Activated T-helper 17 cell treated with anti-CD3 and anti-CD28 coated beads, Interleukin-2, amount 50 U/mL, for 72 hours (primary cell): ENCODE measurements at regions not wholly inside any gene's neighbourhood (a gene's known extent, or its start where the extent isn't known, plus 50 kb on each side); places are given as distances from the start of the nearest gene placed in this dataset.

Experiments
- ATAC-seq: fragments of 150-1000 bp; cut with Tn5 transposase; replicated peaks from 2 replicates; pipeline ENCODE4 v1.10.0; 2021; ENCODE audit warnings: mild to moderate bottlenecking, moderate library complexity
- H3K27ac Mint-ChIP-seq: one replicate; pipeline ENCODE4 v1.8.0; 2022; ENCODE audit warnings: mixed read lengths
- H3K27me3 Mint-ChIP-seq: one replicate; pipeline ENCODE4 v1.8.0; 2022; ENCODE audit warnings: mixed read lengths
- H3K36me3 Mint-ChIP-seq: one replicate; pipeline ENCODE4 v1.8.0; 2022; ENCODE audit warnings: low read depth, mild to moderate bottlenecking, mixed read lengths
- H3K4me1 Mint-ChIP-seq: one replicate; pipeline ENCODE4 v1.8.0; 2022; ENCODE audit warnings: mixed read lengths
- H3K4me3 Mint-ChIP-seq: one replicate; pipeline ENCODE4 v1.8.0; 2022; ENCODE audit warnings: mild to moderate bottlenecking, mixed read lengths
- H3K9me3 Mint-ChIP-seq: one replicate; pipeline ENCODE4 v1.8.0; 2022; ENCODE audit warnings: mixed read lengths

DNA sequence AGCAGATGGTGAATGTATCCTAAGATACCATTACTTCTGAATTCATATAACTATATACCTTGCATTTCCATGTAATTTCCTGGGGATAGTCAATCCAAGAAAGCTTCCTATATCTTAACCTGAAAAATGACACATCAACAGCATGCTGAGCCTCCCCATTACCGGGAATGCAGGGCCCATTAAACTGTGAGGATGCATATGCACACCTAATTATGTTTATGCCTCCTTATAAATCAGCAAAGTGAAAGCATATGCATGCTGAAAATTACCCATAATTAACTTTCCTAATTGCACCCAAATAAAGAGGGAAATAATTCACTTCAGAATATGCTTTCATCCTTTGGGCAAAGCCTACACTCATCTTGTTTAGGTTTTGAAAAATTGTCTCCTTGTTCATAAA, 663.0 kb downstream of the KCNA4 start:
- Mint-ChIP-seq H3K4me3 (no peak overlapping the region), H3K27me3 (no peaks in the 10 kb centered on the region), H3K9me3 (no peaks in the 10 kb centered on the region), H3K4me1 (no peaks in the 10 kb centered on the region), H3K36me3 (no peaks in the 10 kb centered on the region), H3K27ac (no peak overlapping the region)
- no peak for ATAC-seq

DNA sequence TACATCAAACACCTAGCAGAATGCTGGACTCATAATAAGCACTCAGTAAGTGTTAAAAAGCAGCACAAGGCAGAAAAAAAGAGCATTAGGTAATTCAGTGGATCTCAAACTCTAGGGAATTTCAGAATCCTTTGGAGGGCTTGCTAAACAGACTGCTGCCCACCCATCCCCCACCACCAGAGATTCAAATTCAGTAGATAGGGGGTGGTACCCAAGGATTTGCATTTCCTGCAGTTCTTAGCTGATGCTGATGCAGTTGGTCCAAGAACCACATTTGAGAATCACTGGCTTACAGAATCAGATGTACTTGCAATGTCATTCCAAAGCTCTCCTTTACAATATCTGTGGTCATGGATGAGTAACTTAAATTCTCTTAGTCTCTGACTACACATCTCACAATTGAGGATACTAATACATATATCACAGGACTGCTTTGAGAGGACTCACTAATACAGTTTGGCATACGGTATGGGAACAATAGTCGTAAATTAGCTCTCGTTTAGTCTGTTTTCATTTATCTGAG, 664.5 kb downstream of the KCNA4 start:
- Mint-ChIP-seq H3K36me3 (no peaks in the 10 kb centered on the region), H3K4me1 (no peaks in the 10 kb centered on the region), H3K27ac (no peak overlapping the region), H3K4me3 (no peak overlapping the region), H3K9me3 (no peaks in the 10 kb centered on the region), H3K27me3 (no peaks in the 10 kb centered on the region)
- no peak for ATAC-seq

DNA sequence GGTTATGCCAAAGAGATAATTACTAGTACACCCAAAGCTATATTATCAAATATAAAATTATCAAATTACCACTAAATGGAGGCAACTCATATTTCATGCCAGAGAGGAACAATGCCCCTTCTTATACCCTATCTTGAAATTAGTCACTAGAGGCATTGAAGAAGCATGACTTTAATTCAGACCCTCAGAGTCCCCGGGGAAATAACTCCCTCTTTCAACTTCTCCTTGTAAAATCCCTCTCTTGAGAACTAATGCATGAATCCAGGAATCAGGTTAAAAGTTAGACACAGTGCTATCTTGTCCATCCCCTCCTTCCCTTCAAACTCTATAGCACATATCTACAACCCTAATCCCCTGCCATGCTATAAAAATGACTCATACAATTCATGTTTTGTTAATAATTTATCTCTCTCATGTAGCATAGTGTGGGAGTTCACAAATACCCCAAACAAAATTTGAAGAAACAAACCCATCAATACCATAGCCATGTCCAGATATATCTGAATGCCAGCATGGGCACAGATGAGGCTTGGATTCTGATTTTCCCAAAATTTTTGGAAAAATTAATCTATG, 665.4 kb downstream of the KCNA4 start:
- ATAC-seq = no peak
- H3K4me3 Mint-ChIP-seq = no peak overlapping the region
- H3K36me3 Mint-ChIP-seq = no peaks in the 10 kb centered on the region
- no peaks in the 10 kb centered on the region for H3K9me3 Mint-ChIP-seq
- no peak overlapping the region for H3K27ac Mint-ChIP-seq
- no peaks in the 10 kb centered on the region for H3K27me3 Mint-ChIP-seq
- no peaks in the 10 kb centered on the region for H3K4me1 Mint-ChIP-seq

DNA sequence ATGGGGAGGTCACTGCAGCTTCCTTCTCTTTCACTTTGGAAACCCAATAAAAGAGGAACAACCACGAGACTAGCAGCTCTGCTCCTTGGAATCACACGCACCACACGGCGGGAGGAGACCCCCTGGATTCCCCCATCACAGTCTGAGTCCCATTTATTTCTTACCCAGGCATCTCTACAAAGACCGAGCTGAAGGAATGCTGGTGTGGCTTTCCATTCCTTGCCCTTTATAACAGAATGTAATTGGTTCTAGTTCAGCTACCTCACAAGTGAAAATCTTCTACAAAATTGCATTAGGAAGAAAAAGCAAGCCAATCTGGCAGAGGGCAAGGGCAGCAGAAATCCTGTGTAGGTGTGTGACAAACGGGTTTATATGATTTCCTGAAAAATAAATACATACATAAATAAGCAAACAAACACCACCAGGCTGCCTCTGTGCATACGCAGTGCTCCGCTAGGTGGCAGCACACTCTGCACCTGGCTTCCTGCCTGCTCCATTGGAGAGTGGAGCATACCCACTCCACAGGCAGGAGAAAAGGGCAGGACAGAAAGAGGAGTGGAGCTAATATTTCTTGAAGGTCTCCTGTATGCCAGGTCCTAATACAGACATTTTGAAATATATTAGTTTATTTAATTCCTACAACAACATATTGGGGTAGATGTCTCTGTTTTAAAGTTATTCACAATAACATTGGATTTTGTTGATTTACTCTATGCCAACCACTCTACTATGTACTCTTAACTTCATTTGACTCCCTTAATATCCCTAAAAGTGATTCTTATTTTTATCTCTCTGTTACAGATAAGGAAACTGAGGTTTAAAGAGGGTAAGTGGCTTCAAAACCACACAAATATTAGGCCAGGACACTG, 673.1 kb downstream of the KCNA4 start:
- H3K27me3 Mint-ChIP-seq = no peaks in the 10 kb centered on the region
- ATAC-seq = no peak
- no peaks in the 10 kb centered on the region for H3K36me3 Mint-ChIP-seq
- no peak overlapping the region for H3K4me3 Mint-ChIP-seq
- no peak overlapping the region for H3K27ac Mint-ChIP-seq
- H3K4me1 Mint-ChIP-seq = no peaks in the 10 kb centered on the region
- H3K9me3 Mint-ChIP-seq = peaks cover 11% of the 10 kb centered on the region

DNA sequence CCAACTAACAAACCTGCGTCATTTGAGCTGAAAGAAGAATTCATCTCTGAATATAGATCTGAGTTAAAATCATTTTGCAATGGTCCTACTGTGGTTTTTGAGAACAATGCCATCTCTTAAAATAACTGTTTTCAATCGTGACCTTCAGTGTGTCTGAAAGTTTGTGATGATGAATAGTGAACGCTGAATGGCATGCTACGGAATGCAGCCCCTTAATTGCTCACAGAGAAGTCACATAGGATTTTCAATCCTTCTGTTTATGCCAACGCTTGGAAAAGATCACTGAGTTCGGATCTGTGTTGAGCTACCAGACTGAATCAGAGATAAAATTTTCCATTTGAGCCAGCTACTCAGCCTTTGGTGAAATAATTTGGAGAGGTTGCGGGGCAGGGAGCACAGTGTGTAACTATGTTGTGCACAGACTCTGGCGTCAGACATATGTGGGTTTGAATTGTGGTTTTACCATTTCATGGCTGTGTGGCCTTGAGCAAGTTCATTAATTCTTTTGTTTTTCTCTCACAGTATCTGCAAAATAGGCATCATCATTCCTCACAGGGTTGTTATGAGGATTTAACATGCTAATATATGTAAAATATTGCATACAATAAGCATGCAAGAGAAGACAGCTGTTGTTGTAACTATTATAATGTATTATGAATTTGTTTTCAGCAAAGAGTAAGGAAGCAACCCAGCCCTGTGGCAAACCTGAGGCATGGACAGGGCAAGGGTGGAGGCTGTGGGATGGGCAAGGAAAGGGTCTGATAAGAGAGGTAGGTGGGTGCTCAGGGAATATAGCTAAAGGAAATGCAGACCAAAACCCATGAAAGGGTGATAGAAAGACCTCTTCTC, 679.9 kb downstream of the KCNA4 start:
- Mint-ChIP-seq H3K4me3 (no peak overlapping the region), H3K27ac (no peak overlapping the region), H3K9me3 (peaks cover 21% of the 10 kb centered on the region), H3K36me3 (no peaks in the 10 kb centered on the region), H3K4me1 (no peaks in the 10 kb centered on the region), H3K27me3 (no peaks in the 10 kb centered on the region)
- ATAC-seq = no peak

DNA sequence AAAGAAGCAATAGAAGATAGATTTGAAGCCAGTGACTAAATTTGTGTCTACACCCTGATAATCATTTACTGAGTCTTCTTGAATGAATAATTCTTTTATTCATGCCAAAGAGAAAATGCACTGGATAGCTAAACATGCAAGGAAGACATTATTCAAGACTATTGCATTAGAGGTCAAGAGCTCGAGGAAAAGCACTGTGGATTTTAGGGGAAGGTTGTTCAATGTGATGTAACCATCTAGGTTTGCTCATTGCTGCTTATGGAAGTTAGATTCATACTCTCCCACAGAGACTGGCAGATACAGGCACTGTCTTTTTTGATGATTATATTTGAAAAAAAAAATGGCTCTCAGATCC, 682.1 kb downstream of the KCNA4 start:
- no peak overlapping the region for H3K4me3 Mint-ChIP-seq
- H3K36me3 Mint-ChIP-seq = no peaks in the 10 kb centered on the region
- ATAC-seq = no peak
- H3K9me3 Mint-ChIP-seq = peaks cover 9% of the 10 kb centered on the region
- H3K27me3 Mint-ChIP-seq = no peaks in the 10 kb centered on the region
- no peaks in the 10 kb centered on the region for H3K4me1 Mint-ChIP-seq
- H3K27ac Mint-ChIP-seq = no peak overlapping the region

DNA sequence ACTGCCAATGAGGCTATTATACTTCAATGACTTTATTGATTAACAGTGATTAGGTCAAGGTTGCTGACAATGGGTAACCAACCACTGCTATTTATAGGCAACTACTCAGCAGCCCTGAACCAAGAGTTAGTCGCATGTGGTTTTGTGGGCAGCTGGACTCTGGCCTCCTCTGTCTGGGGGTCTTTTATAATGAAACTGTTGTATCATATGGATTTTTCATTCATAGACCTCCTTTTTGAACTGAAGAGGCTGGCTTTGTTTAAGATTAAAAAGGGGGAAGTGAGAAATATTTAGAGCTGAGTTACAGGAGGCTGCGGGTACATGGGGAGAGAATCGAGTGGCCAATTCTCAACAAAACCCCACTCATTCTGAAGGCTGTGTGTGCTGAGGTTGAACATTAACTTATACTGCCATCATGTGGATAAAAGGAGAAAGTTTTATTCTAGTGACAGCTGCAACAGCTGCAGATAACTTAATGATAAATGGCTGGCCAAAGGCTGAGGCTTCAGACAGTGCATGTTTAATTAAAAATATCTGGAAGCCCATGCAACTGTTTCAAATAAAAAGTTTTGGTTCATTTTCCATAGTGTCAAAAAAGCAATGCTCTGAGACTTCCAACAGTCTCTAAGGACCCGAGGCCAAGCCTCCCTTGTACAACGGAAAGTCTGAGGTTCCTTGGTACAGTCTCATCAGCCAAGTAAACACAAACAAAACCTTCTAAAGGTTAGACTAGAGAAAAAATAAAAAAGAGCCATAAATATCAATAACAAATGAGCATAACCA, 682.6 kb downstream of the KCNA4 start:
- H3K27me3 Mint-ChIP-seq = no peaks in the 10 kb centered on the region

DNA sequence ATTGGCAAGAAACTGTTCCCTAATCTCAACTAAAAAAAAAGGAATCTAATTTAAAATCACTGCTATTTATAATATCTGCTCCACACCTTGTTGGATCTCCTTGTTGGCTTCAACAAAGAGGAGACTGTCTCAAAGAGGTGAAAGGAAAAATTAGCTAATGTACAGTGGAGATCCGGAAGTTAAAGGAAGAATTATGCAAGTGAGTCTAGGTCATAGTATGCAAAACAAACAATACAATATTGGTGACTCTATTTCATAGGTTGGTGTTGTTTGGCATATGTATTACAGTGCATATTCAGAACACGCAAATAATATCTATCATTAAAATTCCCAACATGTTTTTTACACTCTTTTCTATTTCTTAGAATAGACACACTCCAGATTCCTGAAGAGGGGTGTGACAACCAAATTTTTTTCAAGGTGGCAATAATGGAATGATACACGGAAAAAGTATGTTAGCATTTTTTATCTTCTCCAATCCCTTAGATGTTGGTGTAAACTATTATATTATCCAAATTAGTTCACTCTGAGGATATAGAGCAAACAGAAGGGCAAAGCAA, 685.3 kb downstream of the KCNA4 start:
- no peaks in the 10 kb centered on the region for H3K27me3 Mint-ChIP-seq
- H3K4me1 Mint-ChIP-seq = no peaks in the 10 kb centered on the region
- peaks cover 5% of the 10 kb centered on the region for H3K9me3 Mint-ChIP-seq
- no peak for ATAC-seq
- no peaks in the 10 kb centered on the region for H3K36me3 Mint-ChIP-seq
- H3K27ac Mint-ChIP-seq = no peak overlapping the region
- no peak overlapping the region for H3K4me3 Mint-ChIP-seq

More for the DNA sequence above, 682.6 kb downstream of the KCNA4 start:
- no peaks in the 10 kb centered on the region for H3K4me1 Mint-ChIP-seq
- no peak for ATAC-seq
- H3K27ac Mint-ChIP-seq = no peak overlapping the region
- no peaks in the 10 kb centered on the region for H3K36me3 Mint-ChIP-seq
- H3K4me3 Mint-ChIP-seq = no peak overlapping the region
- peaks cover 9% of the 10 kb centered on the region for H3K9me3 Mint-ChIP-seq

DNA sequence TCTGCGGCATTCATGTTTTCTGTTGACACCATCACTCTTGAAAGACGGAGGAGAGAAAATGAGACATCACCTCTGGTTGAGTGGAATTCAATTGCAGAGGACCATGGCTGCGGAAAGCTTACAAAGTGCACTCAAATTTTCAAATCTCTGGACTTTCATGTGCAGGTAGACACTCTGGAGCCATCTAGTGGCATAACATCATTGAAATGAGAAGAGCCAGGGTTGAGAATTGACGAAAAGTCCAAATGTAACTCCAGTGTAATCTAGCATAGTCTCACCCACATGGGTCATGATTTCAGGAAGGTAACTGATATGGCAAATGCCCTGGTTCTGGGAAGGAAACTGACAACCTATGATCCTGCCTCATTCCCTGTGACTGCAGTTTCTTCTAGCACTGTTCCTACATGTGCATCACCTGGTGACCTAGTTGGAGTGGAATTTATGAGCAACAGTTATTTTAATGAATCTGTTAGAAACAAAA, 687.8 kb downstream of the KCNA4 start:
- H3K9me3 Mint-ChIP-seq = peaks cover 5% of the 10 kb centered on the region
- H3K36me3 Mint-ChIP-seq = no peaks in the 10 kb centered on the region
- H3K27me3 Mint-ChIP-seq = no peaks in the 10 kb centered on the region
- ATAC-seq = no peak
- H3K4me3 Mint-ChIP-seq = no peak overlapping the region
- no peak overlapping the region for H3K27ac Mint-ChIP-seq
- H3K4me1 Mint-ChIP-seq = no peaks in the 10 kb centered on the region

DNA sequence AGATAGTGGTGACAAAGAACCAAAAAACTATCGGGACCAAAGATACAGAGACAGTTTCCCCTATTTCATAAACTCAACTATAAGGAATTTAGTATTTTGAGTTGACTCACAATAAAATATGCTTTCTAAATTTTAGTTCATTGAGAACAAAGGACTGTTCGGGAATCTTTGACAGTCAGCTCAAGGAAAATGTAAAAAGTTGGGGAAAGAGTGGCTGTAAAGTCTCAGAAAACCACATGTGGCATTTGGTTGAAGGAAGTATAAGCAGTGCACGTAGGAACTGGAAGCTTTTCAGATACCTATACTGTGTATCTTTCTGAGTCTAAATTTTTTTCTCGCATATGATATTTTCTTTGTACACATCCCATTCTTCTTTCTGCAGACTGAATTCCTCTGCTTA, 688.9 kb downstream of the KCNA4 start:
- no peak overlapping the region for H3K4me3 Mint-ChIP-seq
- no peaks in the 10 kb centered on the region for H3K36me3 Mint-ChIP-seq
- no peak overlapping the region for H3K27ac Mint-ChIP-seq
- no peaks in the 10 kb centered on the region for H3K4me1 Mint-ChIP-seq
- H3K27me3 Mint-ChIP-seq = no peaks in the 10 kb centered on the region
- ATAC-seq = no peak
- peaks cover 5% of the 10 kb centered on the region for H3K9me3 Mint-ChIP-seq

DNA sequence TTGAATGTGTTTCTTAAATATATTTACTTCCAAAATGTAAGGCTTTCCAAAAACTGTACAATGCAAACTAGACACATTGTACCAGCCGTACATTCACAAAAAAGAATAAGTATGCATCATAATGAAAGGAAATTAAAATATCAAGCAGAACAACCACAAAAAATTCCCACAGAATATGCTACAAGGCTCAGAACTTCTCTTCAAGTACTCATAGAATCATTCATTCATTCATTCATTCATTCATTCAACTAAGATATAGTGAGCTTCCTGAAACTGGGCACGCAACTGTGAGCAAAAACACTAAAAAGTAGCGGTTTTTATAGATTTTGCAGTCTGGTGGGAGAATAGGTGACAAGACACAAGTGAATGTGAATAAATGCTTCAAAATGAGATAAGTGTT, 690.1 kb downstream of the KCNA4 start:
- Mint-ChIP-seq H3K4me3 (no peak overlapping the region), H3K4me1 (no peaks in the 10 kb centered on the region), H3K27me3 (no peaks in the 10 kb centered on the region)

DNA sequence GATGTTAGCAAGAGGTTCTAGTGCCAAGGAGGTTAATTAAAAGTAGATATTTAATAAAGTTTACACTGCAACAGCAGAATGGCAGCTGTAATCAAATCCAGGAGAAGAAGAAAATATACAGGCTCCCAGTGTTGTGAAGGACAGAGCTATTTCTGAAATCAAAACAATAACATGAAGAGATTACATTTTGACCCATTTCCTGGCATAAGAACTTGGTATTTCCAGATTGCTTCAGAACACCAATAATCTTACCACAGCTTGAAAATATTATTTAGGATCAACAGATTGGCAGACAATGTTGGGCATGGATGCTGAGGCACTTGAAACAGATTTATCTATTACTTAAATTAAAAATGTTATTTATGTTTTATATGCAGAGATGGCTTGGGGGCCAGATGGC, 692.5 kb downstream of the KCNA4 start:
- Mint-ChIP-seq H3K4me1 (no peaks in the 10 kb centered on the region), H3K4me3 (no peak overlapping the region), H3K27me3 (no peaks in the 10 kb centered on the region), H3K9me3 (peaks cover 11% of the 10 kb centered on the region), H3K27ac (no peak overlapping the region), H3K36me3 (no peaks in the 10 kb centered on the region)
- ATAC-seq = no peak

More for the DNA sequence above, 690.1 kb downstream of the KCNA4 start:
- peaks cover 5% of the 10 kb centered on the region for H3K9me3 Mint-ChIP-seq
- no peak for ATAC-seq
- no peak overlapping the region for H3K27ac Mint-ChIP-seq
- H3K36me3 Mint-ChIP-seq = no peaks in the 10 kb centered on the region

DNA sequence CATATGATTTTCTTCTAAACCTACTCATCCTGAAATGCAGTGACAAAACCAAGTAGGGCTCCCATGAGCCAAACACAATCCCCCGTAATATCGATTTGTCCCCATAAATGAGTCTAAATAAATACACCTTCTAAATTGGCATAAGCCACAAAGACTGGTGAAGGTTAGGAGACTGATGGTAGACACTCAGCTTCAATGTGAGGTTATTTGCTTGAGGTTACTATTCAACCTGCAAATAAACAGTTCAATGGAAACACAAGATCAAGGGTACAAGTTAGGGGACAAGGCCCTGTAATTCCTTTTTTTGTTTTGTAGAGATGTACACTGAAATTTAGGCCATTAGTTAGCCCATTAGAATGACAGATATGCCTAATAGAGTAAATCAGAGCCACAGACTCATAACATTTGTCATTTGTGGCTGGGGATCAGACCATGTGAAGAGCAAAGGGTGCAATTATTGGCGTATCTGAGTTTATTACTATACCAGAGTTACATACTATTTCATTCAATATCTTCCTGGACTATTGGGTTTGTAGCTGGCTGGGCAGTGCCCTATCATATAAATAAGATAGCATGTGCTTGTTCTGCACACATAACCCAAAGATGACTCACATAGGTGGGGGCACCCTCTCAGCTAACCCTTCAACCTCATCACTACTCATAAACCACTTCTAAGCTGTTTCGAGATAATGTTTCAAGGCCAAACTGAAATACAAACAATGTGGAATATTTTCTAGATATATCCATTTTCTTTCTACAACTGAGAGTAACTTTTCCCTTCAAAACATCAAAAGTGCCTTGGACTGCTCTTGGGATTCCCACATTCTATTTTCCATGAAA, 695.3 kb downstream of the KCNA4 start:
- Mint-ChIP-seq H3K9me3 (peaks cover 13% of the 10 kb centered on the region), H3K27me3 (no peaks in the 10 kb centered on the region), H3K36me3 (no peaks in the 10 kb centered on the region), H3K27ac (no peak overlapping the region), H3K4me3 (no peak overlapping the region), H3K4me1 (no peaks in the 10 kb centered on the region)
- no peak for ATAC-seq
